GM10266 (cell line): ENCODE measurements at regions not wholly inside any gene's neighbourhood (a gene's known extent, or its start where the extent isn't known, plus 50 kb on each side); places are given as distances from the start of the nearest gene placed in this dataset.

ENCODE experiments used
- DNase-seq: peaks from one replicate; pipeline ENCODE4 v3.0.0; 2012; ENCODE audit errors: extremely low spot score
- CTCF ChIP-seq: IDR thresholded peaks from 2 replicates; pipeline ENCODE4 v1.5.1; 2012; ENCODE audit warnings: mild to moderate bottlenecking, low read depth; ENCODE audit not compliant: control insufficient read depth, insufficient read depth; ENCODE audit errors: missing control alignments

- no peak for DNase-seq
- no peak for TF ChIP-seq CTCF
Observed at GRCh38 chr3:27630885-27631284, 91.2 kb downstream of the EOMES start.

- DNase-seq: no peak
- no peak for TF ChIP-seq CTCF
Observed at GRCh38 chr3:27629366-27629765, 92.8 kb downstream of the EOMES start.

GRCh38 chr3:27628026-27628750 is 93.9 kb downstream of the EOMES start:
- no peak for TF ChIP-seq CTCF
- no peak for DNase-seq

GRCh38 chr3:27626596-27627118 is 95.5 kb downstream of the EOMES start:
- no peak for TF ChIP-seq CTCF
- no peak for DNase-seq

- TF ChIP-seq CTCF: no peak
- DNase-seq: no peak
Observed at GRCh38 chr3:27625864-27626263, 96.3 kb downstream of the EOMES start.

- DNase-seq: no peak
- TF ChIP-seq CTCF: no peak
Observed at GRCh38 chr3:27623085-27623753, 98.9 kb downstream of the EOMES start.

- no peak for TF ChIP-seq CTCF
- no peak for DNase-seq
Observed at GRCh38 chr3:27617552-27617951, 104.6 kb downstream of the EOMES start.
